ENCODE measurements at regions not wholly inside any gene's neighbourhood (a gene's known extent, or its start where the extent isn't known, plus 50 kb on each side); places are given as distances from the start of the nearest gene placed in this dataset.

DNA sequence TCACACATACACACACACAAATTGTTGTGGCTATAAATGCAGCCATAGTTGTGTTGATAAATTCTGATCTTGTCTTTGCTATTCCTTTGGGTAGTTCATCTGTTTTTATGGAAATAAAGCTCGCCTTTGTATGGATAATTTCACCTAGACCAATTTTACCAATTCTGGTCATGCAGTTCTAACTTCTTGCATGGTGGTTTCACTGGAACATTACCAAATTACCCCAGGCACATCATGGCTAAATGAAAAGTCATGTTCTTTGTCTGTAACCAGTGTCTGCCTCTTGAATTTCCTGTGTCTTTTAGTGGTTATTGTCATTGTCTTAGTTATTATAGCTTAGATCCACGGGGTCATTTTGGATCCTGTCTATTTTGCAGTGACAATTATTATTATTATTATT, 50.3 kb upstream of the TMC1 start:
- Mint-ChIP-seq H3K9me3 (ENCODE audit: low read depth) (no peaks in the 10 kb centered on the region), H3K27me3 (ENCODE audit: low read depth) (no peaks in the 10 kb centered on the region), H3K36me3 (ENCODE audit: low read depth) (no peaks in the 10 kb centered on the region), H3K27ac (ENCODE audit: unreplicated experiment) (no peak overlapping the region), H3K4me1 (ENCODE audit: low read depth) (peaks cover 26% of the 10 kb centered on the region), H3K4me3 (ENCODE audit: unreplicated experiment) (no peak overlapping the region)
- no peak for DNase-seq (ENCODE audit: low spot score)
- TF ChIP-seq, protein P1, sequence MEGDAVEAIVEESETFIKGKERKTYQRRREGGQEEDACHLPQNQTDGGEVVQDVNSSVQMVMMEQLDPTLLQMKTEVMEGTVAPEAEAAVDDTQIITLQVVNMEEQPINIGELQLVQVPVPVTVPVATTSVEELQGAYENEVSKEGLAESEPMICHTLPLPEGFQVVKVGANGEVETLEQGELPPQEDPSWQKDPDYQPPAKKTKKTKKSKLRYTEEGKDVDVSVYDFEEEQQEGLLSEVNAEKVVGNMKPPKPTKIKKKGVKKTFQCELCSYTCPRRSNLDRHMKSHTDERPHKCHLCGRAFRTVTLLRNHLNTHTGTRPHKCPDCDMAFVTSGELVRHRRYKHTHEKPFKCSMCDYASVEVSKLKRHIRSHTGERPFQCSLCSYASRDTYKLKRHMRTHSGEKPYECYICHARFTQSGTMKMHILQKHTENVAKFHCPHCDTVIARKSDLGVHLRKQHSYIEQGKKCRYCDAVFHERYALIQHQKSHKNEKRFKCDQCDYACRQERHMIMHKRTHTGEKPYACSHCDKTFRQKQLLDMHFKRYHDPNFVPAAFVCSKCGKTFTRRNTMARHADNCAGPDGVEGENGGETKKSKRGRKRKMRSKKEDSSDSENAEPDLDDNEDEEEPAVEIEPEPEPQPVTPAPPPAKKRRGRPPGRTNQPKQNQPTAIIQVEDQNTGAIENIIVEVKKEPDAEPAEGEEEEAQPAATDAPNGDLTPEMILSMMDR (IDR thresholded peaks at IDR 0.05), result no peak

- TF ChIP-seq, protein P1 (IDR thresholded peaks at IDR 0.05), result no peak
- H3K9me3 Mint-ChIP-seq (ENCODE audit: low read depth), result no peaks in the 10 kb centered on the region
- DNase-seq (ENCODE audit: low spot score), result no peak
- H3K4me1 Mint-ChIP-seq (ENCODE audit: low read depth), result peaks cover 24% of the 10 kb centered on the region
- no peak overlapping the region for H3K27ac Mint-ChIP-seq (ENCODE audit: unreplicated experiment)
- H3K4me3 Mint-ChIP-seq (ENCODE audit: unreplicated experiment), result no peak overlapping the region
- no peaks in the 10 kb centered on the region for H3K36me3 Mint-ChIP-seq (ENCODE audit: low read depth)
- no peaks in the 10 kb centered on the region for H3K27me3 Mint-ChIP-seq (ENCODE audit: low read depth)
Measured at GRCh38 chr9:72467766-72468738, 53.4 kb upstream of the TMC1 start.

DNA sequence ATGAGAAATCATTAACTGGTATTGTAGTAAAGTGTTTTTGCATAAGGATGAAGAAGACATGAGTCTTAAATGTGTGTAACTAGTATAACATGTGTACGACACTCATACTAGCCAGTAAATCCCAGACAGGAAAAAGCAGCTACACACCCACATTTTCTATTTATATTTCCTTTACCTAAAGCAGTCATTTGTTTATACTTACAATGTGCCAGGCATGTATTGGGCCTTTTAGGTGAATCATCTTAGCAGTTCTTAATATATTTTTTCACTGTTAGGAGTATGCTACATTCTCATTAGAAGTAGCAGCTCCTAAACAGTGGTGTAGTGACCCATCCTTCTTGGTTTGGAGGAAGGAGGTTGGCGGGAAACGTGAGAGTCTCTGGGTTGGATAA, 55.8 kb upstream of the TMC1 start:
- no peak for DNase-seq (ENCODE audit: low spot score)
- peak overlapping the region; percentile 52 for H3K27ac Mint-ChIP-seq (ENCODE audit: unreplicated experiment)
- TF ChIP-seq, protein P1 (IDR thresholded peaks at IDR 0.05), result no peak

GRCh38 chr9:72464857-72465592, 56.4 kb upstream of the TMC1 start:
- Mint-ChIP-seq H3K36me3 (ENCODE audit: low read depth) (no peaks in the 10 kb centered on the region), H3K9me3 (ENCODE audit: low read depth) (peaks cover 2% of the 10 kb centered on the region), H3K4me3 (ENCODE audit: unreplicated experiment) (no peak overlapping the region), H3K4me1 (ENCODE audit: low read depth) (peaks cover 40% of the 10 kb centered on the region), H3K27me3 (ENCODE audit: low read depth) (no peaks in the 10 kb centered on the region), H3K27ac (ENCODE audit: unreplicated experiment) (peak overlapping the region; percentile 52)
- TF ChIP-seq, protein P1 (IDR thresholded peaks at IDR 0.05), result no peak
- DNase-seq (ENCODE audit: low spot score), result no peak

More for the DNA sequence above, 55.8 kb upstream of the TMC1 start:
- no peaks in the 10 kb centered on the region for H3K27me3 Mint-ChIP-seq (ENCODE audit: low read depth)
- H3K4me3 Mint-ChIP-seq (ENCODE audit: unreplicated experiment), result no peak overlapping the region
- H3K4me1 Mint-ChIP-seq (ENCODE audit: low read depth), result peaks cover 40% of the 10 kb centered on the region
- H3K36me3 Mint-ChIP-seq (ENCODE audit: low read depth), result no peaks in the 10 kb centered on the region
- peaks cover 2% of the 10 kb centered on the region for H3K9me3 Mint-ChIP-seq (ENCODE audit: low read depth)

DNA sequence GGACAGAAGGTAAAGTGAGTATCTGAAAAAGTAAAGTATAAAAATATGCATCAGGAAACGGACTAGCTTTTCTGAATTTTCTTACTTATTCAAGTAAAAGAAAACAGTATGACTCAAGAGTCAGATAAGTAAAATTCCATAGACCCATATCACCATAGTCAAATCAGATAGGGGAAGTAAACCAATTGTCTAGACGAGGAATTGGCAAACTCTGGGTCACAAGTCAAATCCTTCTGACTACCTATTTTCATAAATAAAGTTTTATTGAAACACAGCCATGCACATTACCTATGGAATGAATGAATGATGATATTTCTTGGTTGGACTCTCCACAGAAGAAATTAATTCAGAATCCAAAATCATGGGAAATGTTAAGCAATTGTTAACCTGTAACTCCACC, 59.1 kb upstream of the TMC1 start:
- H3K36me3 Mint-ChIP-seq (ENCODE audit: low read depth), result no peaks in the 10 kb centered on the region
- DNase-seq (ENCODE audit: low spot score), result no peak
- peaks cover 35% of the 10 kb centered on the region for H3K4me1 Mint-ChIP-seq (ENCODE audit: low read depth)

More for the DNA sequence above, 59.1 kb upstream of the TMC1 start:
- Mint-ChIP-seq H3K27ac (ENCODE audit: unreplicated experiment) (peak overlapping the region; percentile 59), H3K27me3 (ENCODE audit: low read depth) (no peaks in the 10 kb centered on the region), H3K9me3 (ENCODE audit: low read depth) (peaks cover 2% of the 10 kb centered on the region), H3K4me3 (ENCODE audit: unreplicated experiment) (no peak overlapping the region)
- TF ChIP-seq, protein P1 (IDR thresholded peaks at IDR 0.05), result no peak

Data from chondrocyte (in vitro differentiated cells).